ENCODE measurements at regions not wholly inside any gene's neighbourhood (a gene's known extent, or its start where the extent isn't known, plus 50 kb on each side); places are given as distances from the start of the nearest gene placed in this dataset.
"Not testable (repeated sequence)": the region's sequence is repeated elsewhere in the genome, so short reads cannot be mapped to it uniquely, and the experiment has no call there.

DNA sequence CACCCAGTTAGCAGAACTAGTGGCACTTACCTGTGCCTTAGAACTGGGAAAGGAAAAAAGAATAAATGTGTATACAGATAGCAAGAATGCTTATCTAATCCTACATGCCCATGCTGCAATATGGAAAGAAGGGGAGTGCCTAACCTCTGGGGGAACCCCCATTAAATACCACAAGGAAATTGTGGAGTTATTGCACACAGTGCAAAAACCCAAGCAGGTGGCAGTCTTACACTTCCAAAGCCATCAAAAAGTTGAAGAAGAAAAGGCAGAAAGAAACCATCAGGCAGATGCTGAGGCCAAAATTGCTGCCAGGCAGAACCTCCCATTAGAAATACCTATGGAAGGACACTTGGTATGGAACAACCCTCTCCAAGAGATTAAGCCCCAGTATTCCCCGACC is 246.1 kb upstream of the BTG1 start:
- TF ChIP-seq, protein P1, sequence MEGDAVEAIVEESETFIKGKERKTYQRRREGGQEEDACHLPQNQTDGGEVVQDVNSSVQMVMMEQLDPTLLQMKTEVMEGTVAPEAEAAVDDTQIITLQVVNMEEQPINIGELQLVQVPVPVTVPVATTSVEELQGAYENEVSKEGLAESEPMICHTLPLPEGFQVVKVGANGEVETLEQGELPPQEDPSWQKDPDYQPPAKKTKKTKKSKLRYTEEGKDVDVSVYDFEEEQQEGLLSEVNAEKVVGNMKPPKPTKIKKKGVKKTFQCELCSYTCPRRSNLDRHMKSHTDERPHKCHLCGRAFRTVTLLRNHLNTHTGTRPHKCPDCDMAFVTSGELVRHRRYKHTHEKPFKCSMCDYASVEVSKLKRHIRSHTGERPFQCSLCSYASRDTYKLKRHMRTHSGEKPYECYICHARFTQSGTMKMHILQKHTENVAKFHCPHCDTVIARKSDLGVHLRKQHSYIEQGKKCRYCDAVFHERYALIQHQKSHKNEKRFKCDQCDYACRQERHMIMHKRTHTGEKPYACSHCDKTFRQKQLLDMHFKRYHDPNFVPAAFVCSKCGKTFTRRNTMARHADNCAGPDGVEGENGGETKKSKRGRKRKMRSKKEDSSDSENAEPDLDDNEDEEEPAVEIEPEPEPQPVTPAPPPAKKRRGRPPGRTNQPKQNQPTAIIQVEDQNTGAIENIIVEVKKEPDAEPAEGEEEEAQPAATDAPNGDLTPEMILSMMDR (IDR thresholded peaks at IDR 0.05): not testable (repeated sequence)
- TF ChIP-seq POLR2AphosphoS5 (IDR thresholded peaks at IDR 0.05; ENCODE audit: low read depth, low read length); FOXJ3 (CRISPR knock-in tag; IDR thresholded peaks at IDR 0.05); EZH2phosphoT487 (IDR thresholded peaks at IDR 0.05; ENCODE audit: borderline replicate concordance, low read depth); SIN3A (IDR thresholded peaks at IDR 0.05; ENCODE audit: borderline replicate concordance, low read depth, low read length); GATA2 (CRISPR knock-in tag; IDR thresholded peaks at IDR 0.05); RAD21 (IDR thresholded peaks at IDR 0.05; ENCODE audit: low read length); TEAD4 (IDR thresholded peaks at IDR 0.05; ENCODE audit: borderline replicate concordance, insufficient read depth); CHD2 (IDR thresholded peaks at IDR 0.05; ENCODE audit: low read length, partially characterized antibody): not testable (repeated sequence)
- TF ChIP-seq, protein P2, sequence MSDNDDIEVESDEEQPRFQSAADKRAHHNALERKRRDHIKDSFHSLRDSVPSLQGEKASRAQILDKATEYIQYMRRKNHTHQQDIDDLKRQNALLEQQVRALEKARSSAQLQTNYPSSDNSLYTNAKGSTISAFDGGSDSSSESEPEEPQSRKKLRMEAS (IDR thresholded peaks at IDR 0.05; ENCODE audit: low read depth): not testable (repeated sequence)
- TF ChIP-seq, protein P3, sequence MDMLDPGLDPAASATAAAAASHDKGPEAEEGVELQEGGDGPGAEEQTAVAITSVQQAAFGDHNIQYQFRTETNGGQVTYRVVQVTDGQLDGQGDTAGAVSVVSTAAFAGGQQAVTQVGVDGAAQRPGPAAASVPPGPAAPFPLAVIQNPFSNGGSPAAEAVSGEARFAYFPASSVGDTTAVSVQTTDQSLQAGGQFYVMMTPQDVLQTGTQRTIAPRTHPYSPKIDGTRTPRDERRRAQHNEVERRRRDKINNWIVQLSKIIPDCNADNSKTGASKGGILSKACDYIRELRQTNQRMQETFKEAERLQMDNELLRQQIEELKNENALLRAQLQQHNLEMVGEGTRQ (IDR thresholded peaks at IDR 0.05; ENCODE audit: borderline replicate concordance, low read depth, low read length): not testable (repeated sequence)
- TF ChIP-seq, protein P4, sequence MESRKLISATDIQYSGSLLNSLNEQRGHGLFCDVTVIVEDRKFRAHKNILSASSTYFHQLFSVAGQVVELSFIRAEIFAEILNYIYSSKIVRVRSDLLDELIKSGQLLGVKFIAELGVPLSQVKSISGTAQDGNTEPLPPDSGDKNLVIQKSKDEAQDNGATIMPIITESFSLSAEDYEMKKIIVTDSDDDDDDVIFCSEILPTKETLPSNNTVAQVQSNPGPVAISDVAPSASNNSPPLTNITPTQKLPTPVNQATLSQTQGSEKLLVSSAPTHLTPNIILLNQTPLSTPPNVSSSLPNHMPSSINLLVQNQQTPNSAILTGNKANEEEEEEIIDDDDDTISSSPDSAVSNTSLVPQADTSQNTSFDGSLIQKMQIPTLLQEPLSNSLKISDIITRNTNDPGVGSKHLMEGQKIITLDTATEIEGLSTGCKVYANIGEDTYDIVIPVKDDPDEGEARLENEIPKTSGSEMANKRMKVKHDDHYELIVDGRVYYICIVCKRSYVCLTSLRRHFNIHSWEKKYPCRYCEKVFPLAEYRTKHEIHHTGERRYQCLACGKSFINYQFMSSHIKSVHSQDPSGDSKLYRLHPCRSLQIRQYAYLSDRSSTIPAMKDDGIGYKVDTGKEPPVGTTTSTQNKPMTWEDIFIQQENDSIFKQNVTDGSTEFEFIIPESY (IDR thresholded peaks at IDR 0.05; ENCODE audit: borderline replicate concordance, low read depth): not testable (repeated sequence)
